ENCODE measurements at regions not wholly inside any gene's neighbourhood (a gene's known extent, or its start where the extent isn't known, plus 50 kb on each side); places are given as distances from the start of the nearest gene placed in this dataset.

- TF ChIP-seq, protein P1, sequence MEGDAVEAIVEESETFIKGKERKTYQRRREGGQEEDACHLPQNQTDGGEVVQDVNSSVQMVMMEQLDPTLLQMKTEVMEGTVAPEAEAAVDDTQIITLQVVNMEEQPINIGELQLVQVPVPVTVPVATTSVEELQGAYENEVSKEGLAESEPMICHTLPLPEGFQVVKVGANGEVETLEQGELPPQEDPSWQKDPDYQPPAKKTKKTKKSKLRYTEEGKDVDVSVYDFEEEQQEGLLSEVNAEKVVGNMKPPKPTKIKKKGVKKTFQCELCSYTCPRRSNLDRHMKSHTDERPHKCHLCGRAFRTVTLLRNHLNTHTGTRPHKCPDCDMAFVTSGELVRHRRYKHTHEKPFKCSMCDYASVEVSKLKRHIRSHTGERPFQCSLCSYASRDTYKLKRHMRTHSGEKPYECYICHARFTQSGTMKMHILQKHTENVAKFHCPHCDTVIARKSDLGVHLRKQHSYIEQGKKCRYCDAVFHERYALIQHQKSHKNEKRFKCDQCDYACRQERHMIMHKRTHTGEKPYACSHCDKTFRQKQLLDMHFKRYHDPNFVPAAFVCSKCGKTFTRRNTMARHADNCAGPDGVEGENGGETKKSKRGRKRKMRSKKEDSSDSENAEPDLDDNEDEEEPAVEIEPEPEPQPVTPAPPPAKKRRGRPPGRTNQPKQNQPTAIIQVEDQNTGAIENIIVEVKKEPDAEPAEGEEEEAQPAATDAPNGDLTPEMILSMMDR (IDR thresholded peaks at IDR 0.05; ENCODE audit: low read depth, low read length): no peak
- in situ Hi-C loops (cut with HindIII; ENCODE audit: low sequenced_read_pairs): no loop called here
- H3K4me3 ChIP-seq (ENCODE audit: low read depth, low read length): no peak overlapping the region
- no peak for DNase-seq (ENCODE audit: low read depth, low spot score)
Observed at GRCh38 chr20:48223715-48224114, 438.4 kb upstream of the SULF2 start.

- TF ChIP-seq, protein P1 (IDR thresholded peaks at IDR 0.05; ENCODE audit: low read depth, low read length): no peak
- in situ Hi-C loops (cut with HindIII; ENCODE audit: low sequenced_read_pairs): no loop called here
- H3K4me3 ChIP-seq (ENCODE audit: low read depth, low read length): no peak overlapping the region
- DNase-seq (ENCODE audit: low read depth, low spot score): no peak
Observed at GRCh38 chr20:48222595-48223180, 437.4 kb upstream of the SULF2 start.

DNA sequence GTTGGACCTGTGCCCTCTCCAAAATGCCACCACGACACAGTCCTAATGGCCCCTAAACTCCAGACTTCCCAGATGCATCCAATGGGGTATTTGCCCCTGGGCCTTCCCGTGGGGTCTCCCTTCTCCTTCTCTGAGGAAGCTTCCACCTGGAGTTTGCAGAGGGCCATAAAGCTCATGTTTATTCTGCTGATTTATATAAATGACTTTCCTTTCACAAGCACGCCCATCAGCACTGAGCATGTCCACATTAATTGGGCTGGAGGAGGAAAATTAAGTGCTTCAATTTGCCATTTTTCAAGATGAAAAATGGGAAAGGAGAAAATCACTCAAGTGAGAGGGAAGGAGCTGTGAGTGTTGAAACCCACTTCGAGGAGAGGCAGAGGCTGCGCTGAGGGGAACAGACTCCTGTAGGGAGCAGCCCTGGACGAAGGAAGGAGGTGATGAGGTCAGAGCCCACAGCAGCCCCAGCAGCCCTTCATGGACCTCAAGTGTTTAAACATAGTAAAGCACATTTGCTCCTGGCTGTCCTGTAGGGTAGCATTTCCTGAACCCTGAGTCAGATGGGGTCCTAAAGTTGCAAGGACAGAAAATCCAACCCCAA, 434.9 kb upstream of the SULF2 start:
- in situ Hi-C loops (cut with HindIII; ENCODE audit: low sequenced_read_pairs): no loop called here
- no peak for DNase-seq (ENCODE audit: low read depth, low spot score)
- no peak overlapping the region for H3K4me3 ChIP-seq (ENCODE audit: low read depth, low read length)
- TF ChIP-seq, protein P1 (IDR thresholded peaks at IDR 0.05; ENCODE audit: low read depth, low read length): no peak

- DNase-seq (ENCODE audit: low read depth, low spot score): no peak
- TF ChIP-seq, protein P1 (IDR thresholded peaks at IDR 0.05; ENCODE audit: low read depth, low read length): no peak
- in situ Hi-C loops (cut with HindIII; ENCODE audit: low sequenced_read_pairs): no loop called here
- H3K4me3 ChIP-seq (ENCODE audit: low read depth, low read length): no peak overlapping the region
Observed at GRCh38 chr20:48219306-48219705, 434.0 kb upstream of the SULF2 start.

DNA sequence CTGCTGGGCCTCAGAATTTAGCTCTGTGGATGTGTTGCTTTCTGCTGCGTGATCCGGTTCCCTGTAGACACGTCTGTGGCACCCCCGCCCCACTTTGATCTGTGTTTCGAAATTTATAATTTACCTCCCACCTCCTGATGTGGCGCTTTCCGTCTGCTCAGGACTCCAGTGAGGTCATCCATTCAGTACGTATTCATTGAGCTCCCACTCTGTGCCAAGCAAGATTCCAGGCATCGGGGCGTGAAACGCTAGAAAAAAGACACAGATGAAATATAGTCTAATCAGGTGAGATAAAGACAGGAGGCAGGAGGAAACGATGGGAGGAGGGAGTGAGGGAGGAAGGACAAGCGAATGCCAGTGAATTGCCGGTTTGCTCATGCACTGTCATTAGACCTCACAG, 431.9 kb upstream of the SULF2 start:
- no peak for DNase-seq (ENCODE audit: low read depth, low spot score)
- TF ChIP-seq, protein P1 (IDR thresholded peaks at IDR 0.05; ENCODE audit: low read depth, low read length): no peak
- in situ Hi-C loops (cut with HindIII; ENCODE audit: low sequenced_read_pairs): no loop called here
- no peak overlapping the region for H3K4me3 ChIP-seq (ENCODE audit: low read depth, low read length)

- TF ChIP-seq, protein P1 (IDR thresholded peaks at IDR 0.05; ENCODE audit: low read depth, low read length): no peak
- no peak for DNase-seq (ENCODE audit: low read depth, low spot score)
- in situ Hi-C loops (cut with HindIII; ENCODE audit: low sequenced_read_pairs): no loop called here
- no peak overlapping the region for H3K4me3 ChIP-seq (ENCODE audit: low read depth, low read length)
Observed at GRCh38 chr20:48215536-48215935, 430.3 kb upstream of the SULF2 start.
